Neural cell (in vitro differentiated cells): ENCODE measurements at regions not wholly inside any gene's neighbourhood (a gene's known extent, or its start where the extent isn't known, plus 50 kb on each side); places are given as distances from the start of the nearest gene placed in this dataset.

Source experiments
- H2AFZ ChIP-seq: fragments of 200-600, 300-800 bp; sonication (generic), shearing (Covaris generic); 2 replicates; pipeline ENCODE4 v1.6.0; 2014; ENCODE audit warnings: low read depth, mild to moderate bottlenecking, antibody characterized with exemption, low read length, moderate library complexity
- H3F3A ChIP-seq: fragments of 200-600 bp; shearing (Covaris generic); 2 replicates; pipeline ENCODE4 v1.6.1; 2016; ENCODE audit warnings: mild to moderate bottlenecking, moderate library complexity, mixed read lengths, antibody characterized with exemption, low read length; ENCODE audit not compliant: insufficient read depth, poor library complexity, severe bottlenecking
- H3K27ac ChIP-seq: fragments of 200-600, 300-800 bp; sonication (generic), shearing (Covaris generic); 2 replicates; pipeline ENCODE4 v1.5.1; 2014; ENCODE audit warnings: mild to moderate bottlenecking, low read length, moderate library complexity
- H3K27me3 ChIP-seq: fragments of 300-800, 200-600 bp; sonication (generic), shearing (Covaris generic); 2 replicates; pipeline ENCODE4 v1.6.0; 2014; ENCODE audit warnings: mild to moderate bottlenecking, low read depth, low read length, moderate library complexity; ENCODE audit not compliant: insufficient read depth
- H3K36me3 ChIP-seq: fragments of 300-800, 200-600 bp; sonication (generic), shearing (Covaris generic); 2 replicates; pipeline ENCODE4 v1.5.1; 2014; ENCODE audit warnings: mild to moderate bottlenecking, antibody characterized with exemption, low read length, moderate library complexity; ENCODE audit not compliant: insufficient read depth
- H3K4me2 ChIP-seq: fragments of 300-800, 200-600 bp; sonication (generic), shearing (Covaris generic); 2 replicates; pipeline ENCODE4 v1.6.0; 2014; ENCODE audit warnings: mild to moderate bottlenecking, low read length
- H3K4me3 ChIP-seq: fragments of 300-800, 200-600 bp; sonication (generic), shearing (Covaris generic); 2 replicates; pipeline ENCODE4 v1.5.1; 2014; ENCODE audit warnings: mild to moderate bottlenecking, low read length, moderate library complexity
- H3K79me2 ChIP-seq: fragments of 200-600 bp; shearing (Covaris generic); replicated peaks from 2 replicates; pipeline ENCODE4 v1.6.0; 2014; ENCODE audit warnings: mild to moderate bottlenecking, low read length, moderate library complexity; ENCODE audit not compliant: insufficient read depth
- H3K9ac ChIP-seq: fragments of 300-800, 200-600 bp; sonication (generic), shearing (Covaris generic); 2 replicates; pipeline ENCODE4 v1.6.1; 2016; ENCODE audit warnings: mild to moderate bottlenecking, low read length, mixed read lengths
- H3K9me2 ChIP-seq: fragments of 200-600 bp; shearing (Covaris generic); 2 replicates; pipeline ENCODE4 v1.6.1; 2016; ENCODE audit warnings: mild to moderate bottlenecking, low read length, mixed read lengths; ENCODE audit not compliant: insufficient read depth
- H3K9me3 ChIP-seq: fragments of 200-600, 300-800 bp; sonication (generic), shearing (Covaris generic); 2 replicates; pipeline ENCODE4 v1.6.1; 2016; ENCODE audit warnings: mild to moderate bottlenecking, mixed run types, low read length, moderate library complexity, mixed read lengths
- H4K20me1 ChIP-seq: fragments of 200-600 bp; shearing (Covaris generic); 2 replicates; pipeline ENCODE4 v1.6.1; 2016; ENCODE audit warnings: mild to moderate bottlenecking, mixed run types; ENCODE audit not compliant: insufficient read depth
- EP300 ChIP-seq: fragments of 450-650 bp; conservative IDR thresholded peaks from 2 replicates; pipeline ENCODE4 v1.6.1; 2014; ENCODE audit warnings: antibody characterized with exemption, mild to moderate bottlenecking, moderate library complexity; ENCODE audit not compliant: poor library complexity, severe bottlenecking
- EZH2 ChIP-seq: fragments of 200-600, 300-800 bp; shearing (Covaris generic), sonication (generic); IDR thresholded peaks from 2 replicates; pipeline ENCODE4 v1.6.1; 2014; ENCODE audit warnings: antibody characterized with exemption, low read length, borderline replicate concordance, mild to moderate bottlenecking; ENCODE audit not compliant: insufficient read depth, poor library complexity, severe bottlenecking
- MXI1 ChIP-seq: fragments of 450-650 bp; conservative IDR thresholded peaks from 2 replicates; pipeline ENCODE4 v1.6.1; 2014; ENCODE audit warnings: antibody characterized with exemption, mild to moderate bottlenecking; ENCODE audit not compliant: poor library complexity, severe bottlenecking
- POLR2AphosphoS5 ChIP-seq: IDR thresholded peaks from 2 replicates; pipeline ENCODE4 v1.6.1; 2012
- RAD21 ChIP-seq: fragments of 450-650 bp; conservative IDR thresholded peaks from 2 replicates; pipeline ENCODE4 v1.6.1; 2014; ENCODE audit warnings: antibody characterized with exemption, mild to moderate bottlenecking, moderate library complexity
- SMC3 ChIP-seq: fragments of 450-650 bp; conservative IDR thresholded peaks from 2 replicates; pipeline ENCODE4 v1.6.1; 2014; ENCODE audit warnings: antibody characterized with exemption, mild to moderate bottlenecking, moderate library complexity; ENCODE audit not compliant: poor library complexity
- TAF1 ChIP-seq: IDR thresholded peaks from 2 replicates; pipeline ENCODE4 v1.6.1; 2012; ENCODE audit warnings: low read depth
- TF ChIP-seq, protein P1 (sequence below): fragments of 450-650 bp; IDR thresholded peaks from 2 replicates; pipeline ENCODE4 v1.5.1; 2014; ENCODE audit warnings: antibody characterized with exemption, mild to moderate bottlenecking, moderate library complexity; ENCODE audit not compliant: poor library complexity, severe bottlenecking
- TF ChIP-seq, protein P2 (sequence below): IDR thresholded peaks from 2 replicates; pipeline ENCODE4 v1.6.1; 2012; ENCODE audit warnings: borderline replicate concordance

DNA sequence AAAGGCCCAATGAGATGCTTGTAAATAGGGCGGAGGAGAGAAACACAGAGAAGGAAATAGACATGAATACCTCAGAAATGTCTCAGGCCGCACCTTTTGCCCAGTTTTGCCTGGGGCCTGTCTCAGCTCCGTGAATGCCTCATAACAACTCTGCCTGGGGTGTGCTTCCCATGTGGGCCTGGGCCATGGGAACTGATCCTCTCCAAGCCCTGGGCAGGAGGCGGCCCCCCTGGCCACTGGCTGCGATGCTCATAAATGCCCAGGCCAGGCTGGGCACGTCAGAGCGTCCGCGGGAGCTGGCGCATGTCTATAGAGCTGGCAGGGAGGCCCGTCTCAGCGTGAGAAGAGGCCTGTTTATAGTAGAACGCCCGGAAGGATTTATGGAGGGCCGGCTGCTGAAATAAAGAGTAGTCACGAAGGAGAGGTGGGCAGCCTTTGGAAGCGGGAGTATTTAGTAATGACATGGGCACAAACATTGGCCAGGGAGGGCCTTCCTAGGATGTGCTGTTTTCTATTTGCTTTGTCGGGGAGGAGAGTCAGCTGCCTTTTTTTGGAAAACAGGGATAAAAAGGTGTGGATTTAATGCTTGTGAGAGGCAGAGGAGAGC lies 85.9 kb upstream of the IGF1R start:
- no peaks in the 10 kb centered on the region for H3K79me2 ChIP-seq
- H3K36me3 ChIP-seq, result no peaks in the 10 kb centered on the region
- H2AFZ ChIP-seq, result no peak overlapping the region
- no peaks in the 10 kb centered on the region for H3K9me3 ChIP-seq
- H3K9ac ChIP-seq, result no peak overlapping the region
- no peaks in the 10 kb centered on the region for H3K9me2 ChIP-seq
- H3K27me3 ChIP-seq, result no peaks in the 10 kb centered on the region
- H3F3A ChIP-seq, result no peaks in the 10 kb centered on the region
- H3K27ac ChIP-seq, result no peak overlapping the region
- no peak overlapping the region for H3K4me3 ChIP-seq
- TF ChIP-seq RAD21 (no peak), POLR2AphosphoS5 (no peak), EP300 (no peak), EZH2 (no peak)
- TF ChIP-seq, protein P1, sequence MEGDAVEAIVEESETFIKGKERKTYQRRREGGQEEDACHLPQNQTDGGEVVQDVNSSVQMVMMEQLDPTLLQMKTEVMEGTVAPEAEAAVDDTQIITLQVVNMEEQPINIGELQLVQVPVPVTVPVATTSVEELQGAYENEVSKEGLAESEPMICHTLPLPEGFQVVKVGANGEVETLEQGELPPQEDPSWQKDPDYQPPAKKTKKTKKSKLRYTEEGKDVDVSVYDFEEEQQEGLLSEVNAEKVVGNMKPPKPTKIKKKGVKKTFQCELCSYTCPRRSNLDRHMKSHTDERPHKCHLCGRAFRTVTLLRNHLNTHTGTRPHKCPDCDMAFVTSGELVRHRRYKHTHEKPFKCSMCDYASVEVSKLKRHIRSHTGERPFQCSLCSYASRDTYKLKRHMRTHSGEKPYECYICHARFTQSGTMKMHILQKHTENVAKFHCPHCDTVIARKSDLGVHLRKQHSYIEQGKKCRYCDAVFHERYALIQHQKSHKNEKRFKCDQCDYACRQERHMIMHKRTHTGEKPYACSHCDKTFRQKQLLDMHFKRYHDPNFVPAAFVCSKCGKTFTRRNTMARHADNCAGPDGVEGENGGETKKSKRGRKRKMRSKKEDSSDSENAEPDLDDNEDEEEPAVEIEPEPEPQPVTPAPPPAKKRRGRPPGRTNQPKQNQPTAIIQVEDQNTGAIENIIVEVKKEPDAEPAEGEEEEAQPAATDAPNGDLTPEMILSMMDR, result no peak
- TF ChIP-seq, protein P2, sequence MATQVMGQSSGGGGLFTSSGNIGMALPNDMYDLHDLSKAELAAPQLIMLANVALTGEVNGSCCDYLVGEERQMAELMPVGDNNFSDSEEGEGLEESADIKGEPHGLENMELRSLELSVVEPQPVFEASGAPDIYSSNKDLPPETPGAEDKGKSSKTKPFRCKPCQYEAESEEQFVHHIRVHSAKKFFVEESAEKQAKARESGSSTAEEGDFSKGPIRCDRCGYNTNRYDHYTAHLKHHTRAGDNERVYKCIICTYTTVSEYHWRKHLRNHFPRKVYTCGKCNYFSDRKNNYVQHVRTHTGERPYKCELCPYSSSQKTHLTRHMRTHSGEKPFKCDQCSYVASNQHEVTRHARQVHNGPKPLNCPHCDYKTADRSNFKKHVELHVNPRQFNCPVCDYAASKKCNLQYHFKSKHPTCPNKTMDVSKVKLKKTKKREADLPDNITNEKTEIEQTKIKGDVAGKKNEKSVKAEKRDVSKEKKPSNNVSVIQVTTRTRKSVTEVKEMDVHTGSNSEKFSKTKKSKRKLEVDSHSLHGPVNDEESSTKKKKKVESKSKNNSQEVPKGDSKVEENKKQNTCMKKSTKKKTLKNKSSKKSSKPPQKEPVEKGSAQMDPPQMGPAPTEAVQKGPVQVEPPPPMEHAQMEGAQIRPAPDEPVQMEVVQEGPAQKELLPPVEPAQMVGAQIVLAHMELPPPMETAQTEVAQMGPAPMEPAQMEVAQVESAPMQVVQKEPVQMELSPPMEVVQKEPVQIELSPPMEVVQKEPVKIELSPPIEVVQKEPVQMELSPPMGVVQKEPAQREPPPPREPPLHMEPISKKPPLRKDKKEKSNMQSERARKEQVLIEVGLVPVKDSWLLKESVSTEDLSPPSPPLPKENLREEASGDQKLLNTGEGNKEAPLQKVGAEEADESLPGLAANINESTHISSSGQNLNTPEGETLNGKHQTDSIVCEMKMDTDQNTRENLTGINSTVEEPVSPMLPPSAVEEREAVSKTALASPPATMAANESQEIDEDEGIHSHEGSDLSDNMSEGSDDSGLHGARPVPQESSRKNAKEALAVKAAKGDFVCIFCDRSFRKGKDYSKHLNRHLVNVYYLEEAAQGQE, result no peak
- H3K4me2 ChIP-seq, result no peak overlapping the region
- H4K20me1 ChIP-seq, result no peaks in the 10 kb centered on the region

DNA sequence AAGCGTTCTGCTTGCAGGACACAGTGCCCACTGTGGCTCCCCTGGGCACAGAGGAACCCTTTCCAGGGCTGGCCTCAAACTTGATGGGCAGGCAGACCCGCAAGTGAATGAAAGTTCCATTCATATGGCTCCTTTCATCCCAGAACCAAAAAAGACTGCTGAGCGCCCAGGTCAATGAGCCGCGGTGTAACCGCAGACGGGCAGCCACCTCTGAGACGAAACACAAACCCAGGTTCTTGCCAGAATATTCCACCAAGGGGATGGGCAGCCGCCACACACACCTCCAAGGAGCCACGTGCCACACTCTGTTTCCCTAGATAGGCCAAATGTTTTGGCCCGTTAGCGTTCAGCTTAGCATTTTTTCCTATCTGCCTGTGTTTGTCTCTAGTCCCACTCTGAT lies 82.8 kb upstream of the IGF1R start:
- Histone ChIP-seq H3K36me3 (no peaks in the 10 kb centered on the region), H4K20me1 (no peaks in the 10 kb centered on the region), H3K9me2 (no peaks in the 10 kb centered on the region), H3K9ac (no peak overlapping the region), H3K27ac (no peak overlapping the region), H3K79me2 (no peaks in the 10 kb centered on the region), H3K4me2 (no peak overlapping the region), H3F3A (no peaks in the 10 kb centered on the region), H2AFZ (no peak overlapping the region), H3K4me3 (no peak overlapping the region), H3K27me3 (no peaks in the 10 kb centered on the region), H3K9me3 (peaks cover 4% of the 10 kb centered on the region)
- TF ChIP-seq TAF1 (no peak), POLR2AphosphoS5 (no peak), SMC3 (no peak), EP300 (no peak), RAD21 (no peak), EZH2 (no peak), MXI1 (no peak)
- TF ChIP-seq, protein P1, result no peak
- TF ChIP-seq, protein P2, result no peak
